Daoy (cell line): ENCODE measurements at regions not wholly inside any gene's neighbourhood (a gene's known extent, or its start where the extent isn't known, plus 50 kb on each side); places are given as distances from the start of the nearest gene placed in this dataset.
"Not testable (repeated sequence)": the region's sequence is repeated elsewhere in the genome, so short reads cannot be mapped to it uniquely, and the experiment has no call there.

Experiments used
- DNase-seq: peaks from one replicate; pipeline ENCODE4 v3.0.0-alpha.2; 2015; ENCODE audit warnings: low read depth

- DNase-seq, result no peak
Measured at GRCh38 chr12:131375261-131375971, 335.5 kb upstream of the SFSWAP start.

GRCh38 chr12:131375972-131376345, 334.9 kb upstream of the SFSWAP start:
- no peak for DNase-seq

GRCh38 chr12:131378176-131378842, 332.6 kb upstream of the SFSWAP start:
- no peak for DNase-seq

GRCh38 chr12:131378861-131379665, 331.8 kb upstream of the SFSWAP start:
- no peak for DNase-seq

GRCh38 chr12:131379738-131380137, 331.2 kb upstream of the SFSWAP start:
- DNase-seq, result no peak

GRCh38 chr12:131380220-131380964, 330.5 kb upstream of the SFSWAP start:
- no peak for DNase-seq

- no peak for DNase-seq
Measured at GRCh38 chr12:131380965-131381705, 329.8 kb upstream of the SFSWAP start.

- no peak for DNase-seq
Measured at GRCh38 chr12:131381716-131382430, 329.0 kb upstream of the SFSWAP start.

- no peak for DNase-seq
Measured at GRCh38 chr12:131383291-131383690, 327.6 kb upstream of the SFSWAP start.

- no peak for DNase-seq
Measured at GRCh38 chr12:131383741-131384543, 326.9 kb upstream of the SFSWAP start.

- DNase-seq, result no peak
Measured at GRCh38 chr12:131384544-131384855, 326.4 kb upstream of the SFSWAP start.

- DNase-seq, result no peak
Measured at GRCh38 chr12:131385313-131386166, 325.4 kb upstream of the SFSWAP start.

GRCh38 chr12:131386167-131386521, 324.7 kb upstream of the SFSWAP start:
- DNase-seq, result no peak

GRCh38 chr12:131386781-131387180, 324.1 kb upstream of the SFSWAP start:
- DNase-seq, result no peak

- DNase-seq, result no peak
Measured at GRCh38 chr12:131387281-131388163, 323.4 kb upstream of the SFSWAP start.

- DNase-seq, result not testable (repeated sequence)
Measured at GRCh38 chr12:131388164-131389053, 322.5 kb upstream of the SFSWAP start.
